ENCODE measurements at regions not wholly inside any gene's neighbourhood (a gene's known extent, or its start where the extent isn't known, plus 50 kb on each side); places are given as distances from the start of the nearest gene placed in this dataset.
A peak's percentile ranks its signal among the peaks of the same experiment; 100 is the strongest.
"Not testable (repeated sequence)": the region's sequence is repeated elsewhere in the genome, so short reads cannot be mapped to it uniquely, and the experiment has no call there.

- no peak for DNase-seq
Measured at GRCh38 chr15:38746211-38746610, 181.6 kb upstream of the RASGRP1 start.

DNA sequence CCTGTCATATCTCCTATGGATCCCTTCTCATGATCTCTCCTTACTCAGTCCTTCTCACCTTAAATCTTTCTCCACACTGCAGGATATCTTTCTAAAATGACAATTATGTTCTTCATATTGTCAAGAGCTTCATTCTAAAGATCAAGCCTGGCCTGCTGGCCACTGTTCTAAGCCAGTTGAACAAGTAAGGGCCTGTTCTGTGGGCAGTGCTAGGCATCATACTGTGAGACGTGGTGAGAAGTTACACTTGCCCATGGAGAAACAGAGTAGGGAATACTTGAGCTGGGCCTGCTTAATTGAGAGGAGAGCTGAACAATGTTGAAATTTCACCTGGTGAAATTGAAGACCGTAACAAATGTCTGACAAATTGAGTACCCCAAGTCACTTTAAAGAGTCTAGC is 184.1 kb upstream of the RASGRP1 start:
- DNase-seq: no peak

GRCh38 chr15:38750786-38751185 is 186.2 kb upstream of the RASGRP1 start:
- DNase-seq: no peak

DNA sequence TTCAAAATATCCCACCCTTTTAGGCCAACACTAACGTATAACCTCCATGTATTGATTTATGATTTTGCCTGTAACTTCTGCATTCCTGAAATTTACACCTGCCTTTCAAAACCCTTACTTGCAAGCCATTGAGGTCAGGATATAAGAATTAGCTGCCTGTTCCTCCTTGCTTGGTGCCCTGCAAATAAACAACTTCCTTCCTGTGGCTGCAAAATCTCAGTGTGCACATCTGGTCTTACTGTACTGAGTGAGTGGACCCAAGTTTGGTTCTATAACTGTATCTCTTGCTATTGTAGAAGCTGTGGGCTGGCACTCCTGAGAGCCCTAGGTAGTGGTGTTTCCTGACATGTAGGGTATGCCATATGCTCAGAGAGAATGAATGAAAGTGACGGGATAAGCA is 191.1 kb upstream of the RASGRP1 start:
- no peak for DNase-seq

- no peak for DNase-seq
Measured at GRCh38 chr15:38756441-38756840, 191.8 kb upstream of the RASGRP1 start.

- DNase-seq: no peak
Measured at GRCh38 chr15:38758043-38758442, 193.4 kb upstream of the RASGRP1 start.

DNA sequence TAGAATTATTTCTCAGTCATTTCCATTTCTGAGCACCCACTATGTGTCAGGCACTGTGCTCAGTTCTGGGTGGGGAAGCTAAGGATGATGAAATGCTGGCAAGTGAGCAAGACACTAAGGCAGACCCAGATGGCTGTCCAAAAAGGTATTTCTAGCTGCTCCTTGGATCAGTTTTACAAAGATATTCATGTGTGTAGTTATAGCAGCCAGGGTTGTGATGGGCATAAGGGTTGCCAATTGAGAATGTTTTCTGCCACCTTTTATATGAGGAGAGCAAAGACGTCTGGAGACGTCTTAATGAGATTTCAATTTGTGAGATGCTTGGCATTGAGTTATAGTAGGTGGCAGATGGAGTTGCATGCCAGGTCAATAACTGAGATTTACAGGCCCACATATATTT is 197.1 kb upstream of the RASGRP1 start:
- DNase-seq: no peak

GRCh38 chr15:38768970-38769369 is 204.4 kb upstream of the RASGRP1 start:
- DNase-seq: no peak

- no peak for DNase-seq
Measured at GRCh38 chr15:38769492-38769891, 204.9 kb upstream of the RASGRP1 start.

GRCh38 chr15:38774076-38774475 is 209.5 kb upstream of the RASGRP1 start:
- DNase-seq: not testable (repeated sequence)

- DNase-seq: no peak
Measured at GRCh38 chr15:38781196-38781595, 216.6 kb upstream of the RASGRP1 start.

GRCh38 chr15:38782156-38782555 is 217.5 kb upstream of the RASGRP1 start:
- no peak for DNase-seq

GRCh38 chr15:38788918-38789317 is 224.3 kb upstream of the RASGRP1 start:
- DNase-seq: no peak

GRCh38 chr15:38789566-38789965 is 225.0 kb upstream of the RASGRP1 start:
- DNase-seq: no peak

DNA sequence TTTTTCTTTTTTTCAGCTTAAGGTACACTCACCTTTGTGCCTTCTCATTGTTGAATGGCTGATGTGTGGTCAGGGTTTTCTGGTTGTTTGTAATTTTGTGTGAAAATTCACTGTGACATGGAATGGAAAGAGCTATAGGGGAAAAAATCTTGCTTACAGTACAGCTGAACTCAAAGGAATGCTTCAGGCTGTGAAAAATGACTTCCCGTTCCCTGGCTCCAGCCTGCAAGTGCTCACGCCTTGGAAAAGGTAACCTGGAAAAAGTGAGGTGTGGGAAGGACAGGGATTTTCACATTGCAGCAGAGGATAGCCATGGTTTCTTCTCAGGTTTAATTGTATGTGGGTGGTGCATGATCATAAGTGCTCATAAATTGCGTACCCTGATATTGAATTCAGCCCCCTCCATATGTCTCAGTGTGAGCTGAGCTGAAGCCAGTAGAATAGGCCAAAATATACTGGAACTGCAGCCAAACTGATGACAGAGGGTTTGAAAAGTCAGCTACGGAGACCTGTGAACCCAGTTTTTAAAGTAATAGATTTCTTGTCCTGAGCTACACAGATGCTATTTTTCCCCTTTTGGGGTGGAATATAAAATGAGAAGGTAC is 228.7 kb upstream of the RASGRP1 start:
- no peak for DNase-seq

DNA sequence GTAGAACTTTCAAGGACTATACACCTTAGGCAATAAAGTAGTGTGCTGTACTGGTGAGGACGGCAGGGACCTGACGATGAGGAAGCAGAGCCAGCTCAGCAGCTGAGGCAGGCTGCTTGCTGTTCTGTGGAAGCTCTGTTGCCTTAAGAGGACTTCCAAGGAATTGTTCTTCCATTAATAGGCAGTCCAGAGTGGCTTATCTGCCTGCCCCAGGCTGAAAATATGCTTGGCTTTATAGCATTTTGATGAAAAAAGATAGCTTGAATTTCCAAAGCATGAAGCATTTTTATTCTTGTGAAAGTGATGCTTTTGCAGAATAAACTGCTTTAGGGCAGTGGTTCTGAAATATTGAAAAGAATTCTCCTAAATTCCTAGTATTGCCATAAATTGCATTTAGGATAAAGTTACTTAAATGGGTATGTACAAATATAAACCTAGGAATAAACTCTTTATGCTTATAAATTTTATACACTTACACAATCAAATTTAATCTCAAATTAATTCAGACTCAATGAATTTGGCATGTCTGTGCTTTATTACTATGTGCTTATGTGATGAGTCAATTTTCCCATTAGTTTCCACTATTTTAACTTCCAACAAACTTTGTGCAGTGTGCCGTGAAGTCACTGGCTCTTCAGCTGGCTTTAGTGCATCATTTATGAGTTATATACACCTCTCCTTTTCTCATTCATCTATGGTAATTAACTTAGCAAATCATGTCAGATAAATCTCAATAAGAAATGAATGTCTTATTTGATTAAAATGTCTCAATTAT is 231.0 kb upstream of the RASGRP1 start:
- DNase-seq: no peak

DNA sequence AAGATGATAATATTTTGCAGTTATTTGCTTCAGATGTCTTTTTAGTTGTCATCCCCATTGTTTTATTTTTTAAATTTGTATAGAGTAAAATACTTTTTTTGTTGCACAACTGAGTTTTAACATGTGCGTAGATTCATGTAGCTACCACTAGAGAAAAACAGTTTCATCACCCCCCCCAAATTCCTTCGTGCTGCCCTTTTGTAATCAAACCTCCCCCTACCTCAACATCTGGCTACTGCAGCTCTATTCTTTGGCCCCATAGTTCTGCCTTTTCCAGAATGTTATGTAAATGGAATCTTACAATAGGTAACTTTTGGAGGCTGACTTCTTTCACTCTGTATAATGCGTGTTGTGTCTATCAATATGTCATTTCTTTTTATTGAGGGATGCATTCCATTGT is 232.0 kb upstream of the RASGRP1 start:
- no peak for DNase-seq

GRCh38 chr15:38797506-38797905 is 232.9 kb upstream of the RASGRP1 start:
- not testable (repeated sequence) for DNase-seq

DNA sequence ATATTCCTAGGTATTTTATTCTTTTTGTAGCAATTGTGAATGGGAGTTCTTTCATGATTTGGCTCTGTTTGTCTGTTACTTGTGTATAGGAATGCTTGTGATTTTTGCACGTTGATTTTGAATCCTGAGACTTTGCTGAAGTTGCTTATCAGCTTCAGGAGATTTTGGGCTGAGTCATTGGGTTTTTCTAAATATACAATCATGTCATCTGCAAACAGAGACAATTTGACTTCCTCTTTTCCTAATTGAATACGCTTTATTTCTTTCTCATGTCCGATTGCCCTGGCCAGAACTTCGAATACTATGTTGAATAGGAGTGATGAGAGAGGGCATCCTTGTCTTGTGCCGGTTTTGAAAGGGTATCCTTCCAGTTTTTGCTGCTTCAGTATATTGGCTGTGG is 234.6 kb upstream of the RASGRP1 start:
- not testable (repeated sequence) for DNase-seq

DNA sequence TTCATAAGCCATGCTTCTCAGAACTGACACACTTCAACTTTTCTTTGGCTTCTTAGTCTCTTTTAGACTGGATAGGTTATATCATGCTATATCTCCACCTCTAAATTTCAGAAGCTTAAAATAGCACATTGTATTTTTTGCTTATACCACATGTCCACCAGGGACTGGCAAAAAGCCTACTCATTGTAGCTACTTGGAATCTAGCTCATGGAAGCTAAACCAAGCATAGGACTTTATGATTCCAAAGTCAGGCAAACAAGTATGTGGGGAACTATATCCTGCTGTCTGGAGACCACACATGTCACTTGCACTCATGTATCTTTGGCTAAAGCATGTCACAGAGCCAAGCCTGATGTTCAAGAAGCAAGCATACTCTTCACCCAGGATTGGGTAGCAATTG is 245.0 kb upstream of the RASGRP1 start:
- no peak for DNase-seq

GRCh38 chr15:38810686-38811085 is 246.1 kb upstream of the RASGRP1 start:
- no peak for DNase-seq

DNA sequence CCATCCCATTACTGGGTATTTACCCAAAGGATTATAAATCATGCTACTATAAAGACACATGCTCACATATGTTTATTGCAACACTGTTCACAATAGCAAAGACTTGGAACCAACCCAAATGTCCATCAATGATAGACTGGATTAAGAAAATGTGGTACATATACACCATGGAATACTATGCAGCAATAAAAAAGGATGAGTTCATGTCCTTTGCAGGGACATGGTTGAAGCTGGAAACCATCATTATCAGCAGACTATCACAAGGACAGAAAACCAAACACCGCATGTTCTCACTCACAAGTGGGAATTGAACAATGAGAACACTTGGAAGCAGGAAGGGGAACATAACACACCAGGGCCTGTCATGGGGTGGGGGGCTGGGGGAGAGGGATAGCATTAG is 249.6 kb upstream of the RASGRP1 start:
- not testable (repeated sequence) for DNase-seq

DNA sequence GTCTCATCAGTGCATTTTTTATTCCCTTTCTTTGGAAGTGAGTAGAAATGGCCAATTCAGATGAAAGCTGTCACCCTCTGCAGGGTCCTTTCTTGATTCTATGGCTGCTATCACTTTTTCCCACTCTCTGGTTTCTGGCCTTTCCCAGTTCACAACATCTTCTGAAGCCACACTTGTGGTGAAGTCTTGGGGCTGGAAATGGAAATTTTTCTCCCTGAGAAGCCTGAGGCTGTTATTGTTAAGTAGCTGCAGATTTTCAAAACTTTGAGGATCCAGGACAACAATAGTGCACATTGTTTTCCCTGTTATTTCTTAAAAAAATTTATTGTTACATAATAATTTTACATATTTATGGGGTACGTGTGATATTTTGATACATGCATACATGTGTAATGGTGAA is 250.3 kb upstream of the RASGRP1 start:
- DNase-seq: no peak

GRCh38 chr15:38817427-38818156 is 253.0 kb upstream of the RASGRP1 start:
- DNase-seq: peak; percentile 79

All from activated naive CD4-positive, alpha-beta T cell treated with anti-CD3 and anti-CD28 coated beads, Interleukin-2, amount 50 U/mL, for 16 hours (primary cell).